OCI-LY7 (cell line): ENCODE measurements at regions not wholly inside any gene's neighbourhood (a gene's known extent, or its start where the extent isn't known, plus 50 kb on each side); places are given as distances from the start of the nearest gene placed in this dataset.
A peak's percentile ranks its signal among the peaks of the same experiment; 100 is the strongest.

Experiments used
- BruUV-seq: library from RNA; stranded (reverse); fragments of 400-500 nt; replicated peaks from 2 replicates; lab custom pipeline; 2021; lab: Mats Ljungman, UMichigan
- CTCF ChIA-PET: fragments of 300-600 bp; sonication (Branson Sonifier 250); formaldehyde crosslinking; loops from one replicate; lab custom pipeline; 2022; ENCODE audit warnings: antibody characterized with exemption; ENCODE audit not compliant: unreplicated experiment; lab: Charles Lee
- POLR2A ChIA-PET: fragments of 300-600 bp; sonication (Branson Sonifier 250); formaldehyde crosslinking; loops from one replicate; lab custom pipeline; 2022; ENCODE audit warnings: antibody characterized with exemption; lab: Charles Lee
- DNase-seq: peaks from one replicate; pipeline ENCODE4 v3.0.0-alpha.2; 2015; ENCODE audit warnings: low spot score
- H2AFZ ChIP-seq: fragments of 200-600 bp; sonication (generic), shearing (Covaris generic); 2 replicates; pipeline ENCODE4 v1.6.1; 2014; ENCODE audit warnings: mild to moderate bottlenecking, antibody characterized with exemption, low read length, moderate library complexity
- H3K27ac ChIP-seq: fragments of 200-600 bp; sonication (generic); 2 replicates; pipeline ENCODE4 v1.5.1; 2014; ENCODE audit warnings: mixed run types, low read depth, mild to moderate bottlenecking, moderate library complexity, low read length, inconsistent platforms; ENCODE audit not compliant: poor library complexity, severe bottlenecking
- H3K36me3 ChIP-seq: fragments of 200-600 bp; sonication (generic); 2 replicates; pipeline ENCODE4 v1.6.1; 2014; ENCODE audit warnings: mild to moderate bottlenecking, antibody characterized with exemption, low read length, moderate library complexity, mixed read lengths; ENCODE audit not compliant: insufficient read depth
- H3K4me1 ChIP-seq: fragments of 200-600 bp; sonication (generic); 2 replicates; pipeline ENCODE4 v1.5.1; 2014; ENCODE audit warnings: mild to moderate bottlenecking, low read length; ENCODE audit not compliant: insufficient read depth, poor library complexity, severe bottlenecking
- H3K4me2 ChIP-seq: fragments of 200-600 bp; sonication (generic); 2 replicates; pipeline ENCODE4 v1.6.1; 2014; ENCODE audit warnings: mild to moderate bottlenecking, low read length
- H3K4me3 ChIP-seq: fragments of 200-600 bp; sonication (generic); 2 replicates; pipeline ENCODE4 v1.5.1; 2014; ENCODE audit warnings: mild to moderate bottlenecking, low read depth, low read length; ENCODE audit not compliant: poor library complexity, severe bottlenecking
- H3K79me2 ChIP-seq: fragments of 200-600 bp; sonication (generic); 2 replicates; pipeline ENCODE4 v1.6.1; 2016; ENCODE audit warnings: low read depth, mild to moderate bottlenecking, low read length, moderate library complexity, mixed read lengths; ENCODE audit not compliant: insufficient read depth
- H3K9me2 ChIP-seq: fragments of 200-600 bp; sonication (generic); 2 replicates; pipeline ENCODE4 v1.6.1; 2016; ENCODE audit warnings: mild to moderate bottlenecking, low read length, mixed read lengths; ENCODE audit not compliant: insufficient read depth
- H3K9me3 ChIP-seq: fragments of 200-600 bp; sonication (generic); 2 replicates; pipeline ENCODE4 v1.6.1; 2014; ENCODE audit warnings: mild to moderate bottlenecking, mixed run types, low read length, mixed read lengths
- H4K20me1 ChIP-seq: fragments of 200-600 bp; sonication (generic); 2 replicates; pipeline ENCODE4 v1.6.1; 2014; ENCODE audit warnings: mild to moderate bottlenecking, antibody characterized with exemption, low read length, moderate library complexity, mixed read lengths; ENCODE audit not compliant: insufficient read depth
- CTCF ChIP-seq: fragments of 200-600 bp; sonication (generic); conservative IDR thresholded peaks from 2 replicates; pipeline ENCODE4 v1.5.1; 2014; ENCODE audit warnings: mild to moderate bottlenecking, antibody characterized with exemption, low read length, moderate library complexity, mixed read lengths
- EZH2phosphoT487 ChIP-seq: fragments of 200-600 bp; sonication (generic); IDR thresholded peaks from 2 replicates; pipeline ENCODE4 v1.6.1; 2018; ENCODE audit warnings: low read depth, borderline replicate concordance, mild to moderate bottlenecking, mixed run types, antibody characterized with exemption, low read length, moderate library complexity, mixed read lengths
- intact Hi-C: fragments of 100-400 bp; cut with micrococcal nuclease; formaldehyde crosslinking; loops from one replicate; pipeline ENCODE4 v1.10.0; 2022; ENCODE audit not compliant: unreplicated experiment

- DNase-seq = peak; percentile 95
- H3K4me2 ChIP-seq = peak overlapping the region; percentile 89
- TF ChIP-seq CTCF (no peak), EZH2phosphoT487 (no peak)
- intact Hi-C loops = loop anchor here (1.0 kb wide), 1 partner anchor 10 kb away; no protein-coding TSS in a partner anchor
- CTCF ChIA-PET = no interaction called here
- peak overlapping the region; percentile 61 for H3K4me3 ChIP-seq
- no TSS peak for BruUV-seq
- no peaks in the 10 kb centered on the region for H3K79me2 ChIP-seq
- H3K9me2 ChIP-seq = no peaks in the 10 kb centered on the region
- peak overlapping the region; percentile 90 for H3K27ac ChIP-seq
- H3K4me1 ChIP-seq = peaks cover 42% of the 10 kb centered on the region
- H3K36me3 ChIP-seq = peaks cover 27% of the 10 kb centered on the region
- H2AFZ ChIP-seq = peak overlapping the region; percentile 88; the same call in 1 of the 2 replicates
- peaks cover 38% of the 10 kb centered on the region for H3K9me3 ChIP-seq
- no peaks in the 10 kb centered on the region for H4K20me1 ChIP-seq
- POLR2A ChIA-PET = interaction anchor here (0.8 kb wide), 3 partner anchors 10 to 23 kb away, joined by 3 to 4 read pairs (median 3); no protein-coding TSS in a partner anchor
Observed at GRCh38 chr17:71423871-71424546, 696.8 kb upstream of the SOX9 start.

- intact Hi-C loops = no loop called here
- Histone ChIP-seq H3K4me3 (no peak overlapping the region), H3K4me2 (no peak overlapping the region), H3K79me2 (no peaks in the 10 kb centered on the region), H3K9me2 (no peaks in the 10 kb centered on the region), H3K36me3 (peaks cover 24% of the 10 kb centered on the region), H2AFZ (peak overlapping the region; percentile 20; the same call in 1 of the 2 replicates), H3K4me1 (peaks cover 42% of the 10 kb centered on the region), H4K20me1 (no peaks in the 10 kb centered on the region), H3K27ac (no peak overlapping the region), H3K9me3 (peaks cover 33% of the 10 kb centered on the region)
- TF ChIP-seq EZH2phosphoT487 (no peak), CTCF (no peak)
- CTCF ChIA-PET = no interaction called here
- no peak for DNase-seq
- POLR2A ChIA-PET = no interaction called here
- BruUV-seq = no TSS peak
Observed at GRCh38 chr17:71427801-71428200, 693.0 kb upstream of the SOX9 start.

GRCh38 chr17:71428897-71429296 lies 691.9 kb upstream of the SOX9 start:
- H3K27ac ChIP-seq = no peak overlapping the region
- H4K20me1 ChIP-seq = no peaks in the 10 kb centered on the region
- H3K4me1 ChIP-seq = peaks cover 31% of the 10 kb centered on the region
- ChIA-PET CTCF (no interaction called here), POLR2A (interaction anchor here (0.6 kb wide), 1 partner anchor 8 kb away, joined by 3 read pairs; no protein-coding TSS in a partner anchor)
- no peaks in the 10 kb centered on the region for H3K79me2 ChIP-seq
- no peak for DNase-seq
- H3K36me3 ChIP-seq = peaks cover 24% of the 10 kb centered on the region
- no peak overlapping the region for H3K4me3 ChIP-seq
- peaks cover 28% of the 10 kb centered on the region for H3K9me3 ChIP-seq
- intact Hi-C loops = no loop called here
- H3K9me2 ChIP-seq = no peaks in the 10 kb centered on the region
- no peak for TF ChIP-seq CTCF
- no peak for TF ChIP-seq EZH2phosphoT487
- no peak overlapping the region for H3K4me2 ChIP-seq
- no peak overlapping the region for H2AFZ ChIP-seq
- BruUV-seq = no TSS peak
